Type B pancreatic cell (in vitro differentiated cells): ENCODE measurements at regions not wholly inside any gene's neighbourhood (a gene's known extent, or its start where the extent isn't known, plus 50 kb on each side); places are given as distances from the start of the nearest gene placed in this dataset.

ENCODE experiments used
- DNase-seq: peaks from one replicate; pipeline ENCODE4 v3.0.0; 2021; ENCODE audit warnings: mixed read lengths; ENCODE audit not compliant: unreplicated experiment; ENCODE audit errors: extremely low spot score
- H3K27ac Mint-ChIP-seq: 2 replicates; pipeline ENCODE4 v1.8.0; 2021; ENCODE audit warnings: mild to moderate bottlenecking, mixed read lengths
- H3K27me3 Mint-ChIP-seq: 2 replicates; pipeline ENCODE4 v1.8.0; 2021; ENCODE audit warnings: mixed read lengths
- H3K36me3 Mint-ChIP-seq: 2 replicates; pipeline ENCODE4 v1.8.0; 2021; ENCODE audit warnings: mixed read lengths
- H3K4me1 Mint-ChIP-seq: one replicate; pipeline ENCODE4 v1.8.0; 2021; ENCODE audit warnings: mixed read lengths; ENCODE audit not compliant: unreplicated experiment
- H3K4me3 Mint-ChIP-seq: 2 replicates; pipeline ENCODE4 v1.8.0; 2021; ENCODE audit warnings: mild to moderate bottlenecking, mixed read lengths
- H3K9me3 Mint-ChIP-seq: 2 replicates; pipeline ENCODE4 v1.8.0; 2021; ENCODE audit warnings: mixed read lengths
- TF ChIP-seq, protein P1 (sequence below): fragments of 200-600 bp; sonication (generic); conservative IDR thresholded peaks from 2 replicates; pipeline ENCODE4 v1.5.0; 2021; ENCODE audit warnings: antibody characterized with exemption, mild to moderate bottlenecking

GRCh38 chr6:27178860-27179259 is 68.6 kb upstream of the PRSS16 start:
- DNase-seq: no peak
- Mint-ChIP-seq H3K9me3 (peaks cover 6% of the 10 kb centered on the region), H3K4me3 (peak overlapping the region; percentile 95), H3K27ac (peak overlapping the region; percentile 97), H3K36me3 (peaks cover 5% of the 10 kb centered on the region), H3K4me1 (peaks cover 3% of the 10 kb centered on the region), H3K27me3 (peaks cover 8% of the 10 kb centered on the region)
- TF ChIP-seq, protein P1, sequence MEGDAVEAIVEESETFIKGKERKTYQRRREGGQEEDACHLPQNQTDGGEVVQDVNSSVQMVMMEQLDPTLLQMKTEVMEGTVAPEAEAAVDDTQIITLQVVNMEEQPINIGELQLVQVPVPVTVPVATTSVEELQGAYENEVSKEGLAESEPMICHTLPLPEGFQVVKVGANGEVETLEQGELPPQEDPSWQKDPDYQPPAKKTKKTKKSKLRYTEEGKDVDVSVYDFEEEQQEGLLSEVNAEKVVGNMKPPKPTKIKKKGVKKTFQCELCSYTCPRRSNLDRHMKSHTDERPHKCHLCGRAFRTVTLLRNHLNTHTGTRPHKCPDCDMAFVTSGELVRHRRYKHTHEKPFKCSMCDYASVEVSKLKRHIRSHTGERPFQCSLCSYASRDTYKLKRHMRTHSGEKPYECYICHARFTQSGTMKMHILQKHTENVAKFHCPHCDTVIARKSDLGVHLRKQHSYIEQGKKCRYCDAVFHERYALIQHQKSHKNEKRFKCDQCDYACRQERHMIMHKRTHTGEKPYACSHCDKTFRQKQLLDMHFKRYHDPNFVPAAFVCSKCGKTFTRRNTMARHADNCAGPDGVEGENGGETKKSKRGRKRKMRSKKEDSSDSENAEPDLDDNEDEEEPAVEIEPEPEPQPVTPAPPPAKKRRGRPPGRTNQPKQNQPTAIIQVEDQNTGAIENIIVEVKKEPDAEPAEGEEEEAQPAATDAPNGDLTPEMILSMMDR: no peak

- H3K27ac Mint-ChIP-seq: no peak overlapping the region
- H3K36me3 Mint-ChIP-seq: peaks cover 5% of the 10 kb centered on the region
These were observed 64.3 kb upstream of the PRSS16 start for GRCh38 chr6:27183060-27183832.

DNA sequence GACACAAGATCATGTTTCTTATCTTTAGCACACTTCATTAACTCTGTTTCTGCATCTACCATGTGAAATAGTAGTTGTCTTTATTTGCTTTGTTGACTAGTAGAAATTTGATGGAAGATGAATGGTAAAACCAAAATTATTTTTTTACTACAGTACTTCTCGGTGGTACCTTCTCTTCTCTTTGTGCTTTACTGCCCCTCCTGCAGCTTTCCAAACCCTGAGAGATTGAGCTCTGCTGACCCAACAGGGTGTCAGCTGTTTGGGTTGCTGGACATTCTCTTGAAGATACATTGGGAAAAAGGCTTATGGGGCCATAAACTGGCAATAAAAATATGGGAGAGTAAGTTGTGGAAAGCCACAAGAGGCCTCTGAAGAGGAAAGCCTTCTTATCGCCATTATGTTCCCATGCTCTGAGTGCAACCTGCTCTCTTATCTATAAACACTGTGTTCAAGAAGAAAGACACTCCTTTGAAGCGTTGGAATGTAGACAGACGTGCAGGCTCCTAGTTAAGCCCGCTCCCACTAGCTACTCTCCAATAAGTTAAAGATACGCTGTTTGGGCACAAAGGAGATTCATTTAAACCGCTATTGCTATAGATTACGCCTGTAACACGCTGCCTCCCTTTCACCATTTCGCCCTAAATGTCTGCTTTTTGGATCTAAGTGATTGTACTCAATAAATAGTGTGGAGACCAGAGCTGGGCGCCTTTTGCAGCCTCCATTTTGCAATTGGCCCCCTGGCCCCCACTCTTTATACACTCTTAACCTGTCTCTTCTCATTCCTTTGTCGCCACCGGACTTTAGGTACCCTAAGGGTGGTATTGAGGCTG is 60.1 kb upstream of the PRSS16 start:
- no peak for DNase-seq
- H3K9me3 Mint-ChIP-seq: no peaks in the 10 kb centered on the region
- H3K4me3 Mint-ChIP-seq: peak overlapping the region; percentile 91
- no peaks in the 10 kb centered on the region for H3K27me3 Mint-ChIP-seq
- peak overlapping the region; percentile 93 for H3K27ac Mint-ChIP-seq
- TF ChIP-seq, protein P1: no peak
- H3K36me3 Mint-ChIP-seq: no peaks in the 10 kb centered on the region
- H3K4me1 Mint-ChIP-seq: peaks cover 12% of the 10 kb centered on the region

More at GRCh38 chr6:27183060-27183832, 64.3 kb upstream of the PRSS16 start:
- TF ChIP-seq, protein P1: no peak
- no peaks in the 10 kb centered on the region for H3K27me3 Mint-ChIP-seq
- DNase-seq: no peak
- H3K4me1 Mint-ChIP-seq: peaks cover 8% of the 10 kb centered on the region
- peaks cover 6% of the 10 kb centered on the region for H3K9me3 Mint-ChIP-seq
- no peak overlapping the region for H3K4me3 Mint-ChIP-seq

DNA sequence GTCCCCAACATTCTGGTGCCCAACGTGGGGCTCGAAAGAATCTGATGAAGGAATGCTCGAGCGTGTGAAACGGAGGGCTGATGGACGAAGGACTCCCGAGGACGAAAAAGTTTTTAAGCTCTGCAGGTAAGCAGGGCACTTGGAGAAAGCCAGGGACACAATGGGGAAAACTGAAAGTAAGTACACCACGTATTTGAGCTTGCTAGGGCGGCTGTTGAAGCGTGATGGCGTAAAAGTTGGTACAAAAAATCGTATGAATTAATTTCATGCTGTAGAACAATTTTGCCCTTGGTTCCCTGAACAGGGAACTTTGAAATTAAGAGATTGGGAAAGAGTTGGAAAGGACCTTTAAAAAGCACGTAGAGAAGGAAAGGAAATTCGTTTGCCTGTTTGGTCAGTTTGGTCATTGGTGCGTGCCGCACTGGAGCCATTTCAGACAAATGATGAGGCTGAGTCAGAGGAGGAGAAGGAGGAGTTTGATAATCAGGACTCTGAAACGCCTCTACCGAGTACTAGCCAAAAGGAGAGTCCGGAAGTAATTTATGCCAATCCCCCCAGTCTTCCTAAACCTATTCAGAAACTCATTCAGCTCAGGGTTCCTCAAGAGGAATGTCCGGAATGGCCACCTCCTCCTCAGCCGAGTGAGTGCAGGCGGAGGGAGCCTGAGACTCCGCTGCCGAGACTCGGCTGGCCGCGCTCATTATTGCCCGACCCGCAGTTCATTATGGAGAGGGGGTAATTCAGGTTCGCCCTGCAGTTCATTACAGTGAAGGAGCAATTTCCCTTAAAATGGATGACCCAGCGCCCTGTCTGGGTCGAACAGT is 59.2 kb upstream of the PRSS16 start:
- Mint-ChIP-seq H3K9me3 (no peaks in the 10 kb centered on the region), H3K27me3 (no peaks in the 10 kb centered on the region), H3K27ac (peak overlapping the region; percentile 93), H3K4me1 (peaks cover 12% of the 10 kb centered on the region), H3K4me3 (peak overlapping the region; percentile 91), H3K36me3 (no peaks in the 10 kb centered on the region)
- TF ChIP-seq, protein P1: no peak
- DNase-seq: no peak

DNA sequence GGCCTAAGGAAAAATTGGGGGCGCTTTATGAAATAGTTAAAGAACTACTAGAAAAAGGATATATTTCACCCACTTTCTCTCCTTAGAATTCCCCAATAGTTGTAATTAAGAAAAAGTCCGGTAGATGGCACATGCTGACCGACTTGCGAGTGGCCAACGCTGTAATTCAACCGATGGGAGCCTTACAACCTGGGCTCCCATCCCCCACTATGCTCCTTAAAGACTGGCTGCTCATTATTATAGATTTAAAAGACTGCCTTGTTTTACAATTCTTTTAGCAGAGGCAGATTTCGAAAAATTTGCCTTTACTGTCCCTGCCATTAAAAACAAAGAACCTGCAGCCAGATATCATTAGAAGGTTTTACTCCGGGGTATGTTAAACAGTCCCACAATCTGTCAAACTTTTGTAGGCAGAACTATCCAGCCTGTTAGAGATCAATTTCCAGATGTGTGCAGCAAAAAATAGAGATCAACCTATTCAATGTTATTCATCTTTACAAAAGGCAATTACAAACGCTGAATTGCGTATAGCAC is 58.5 kb upstream of the PRSS16 start:
- Mint-ChIP-seq H3K27me3 (no peaks in the 10 kb centered on the region), H3K9me3 (no peaks in the 10 kb centered on the region), H3K4me1 (peaks cover 12% of the 10 kb centered on the region), H3K36me3 (no peaks in the 10 kb centered on the region), H3K4me3 (peak overlapping the region; percentile 91), H3K27ac (peak overlapping the region; percentile 93)
- TF ChIP-seq, protein P1: peak; percentile 89
- DNase-seq: no peak
